ENCODE measurements at regions not wholly inside any gene's neighbourhood (a gene's known extent, or its start where the extent isn't known, plus 50 kb on each side); places are given as distances from the start of the nearest gene placed in this dataset.
"Not testable (repeated sequence)": the region's sequence is repeated elsewhere in the genome, so short reads cannot be mapped to it uniquely, and the experiment has no call there.

- peak; percentile 25 for DNase-seq (ENCODE audit: low read depth)
Measured at GRCh38 chrX:111581086-111581485, 69.6 kb downstream of the SERTM2 start.

- no peak for DNase-seq (ENCODE audit: low read depth)
Measured at GRCh38 chrX:111585337-111585736, 73.9 kb downstream of the SERTM2 start.

GRCh38 chrX:111594348-111594877, 83.0 kb downstream of the SERTM2 start:
- not testable (repeated sequence) for DNase-seq (ENCODE audit: low read depth)

GRCh38 chrX:111597967-111598366, 83.0 kb upstream of the ALG13 start:
- DNase-seq (ENCODE audit: low read depth), result no peak

GRCh38 chrX:111608724-111609123, 72.2 kb upstream of the ALG13 start:
- no peak for DNase-seq (ENCODE audit: low read depth)

GRCh38 chrX:111609206-111609605, 71.8 kb upstream of the ALG13 start:
- DNase-seq (ENCODE audit: low read depth), result no peak

- no peak for DNase-seq (ENCODE audit: low read depth)
Measured at GRCh38 chrX:111615227-111615626, 65.7 kb upstream of the ALG13 start.

- DNase-seq (ENCODE audit: low read depth), result no peak
Measured at GRCh38 chrX:111616786-111617185, 64.2 kb upstream of the ALG13 start.

- DNase-seq (ENCODE audit: low read depth), result peak; percentile 23
Measured at GRCh38 chrX:111620084-111620483, 60.9 kb upstream of the ALG13 start.

GRCh38 chrX:111624169-111624568, 56.8 kb upstream of the ALG13 start:
- no peak for DNase-seq (ENCODE audit: low read depth)

GRCh38 chrX:111627256-111627655, 53.7 kb upstream of the ALG13 start:
- DNase-seq (ENCODE audit: low read depth), result not testable (repeated sequence)

Data from RPMI7951 (cell line).